DMS153 treated with DMSO at 0.1 percent for 48 hours (cell line): ENCODE measurements at regions not wholly inside any gene's neighbourhood (a gene's known extent, or its start where the extent isn't known, plus 50 kb on each side); places are given as distances from the start of the nearest gene placed in this dataset.

ENCODE experiments used
- DNase-seq: peaks from one replicate; lab custom pipeline; 2025; ENCODE audit not compliant: unreplicated experiment; lab: John Stamatoyannopoulos, UW

GRCh38 chr5:123929055-123929474 is 417.1 kb downstream of the CSNK1G3 start:
- DNase-seq = no peak

- DNase-seq = no peak
These were observed 416.4 kb downstream of the CSNK1G3 start for GRCh38 chr5:123928401-123928800.

GRCh38 chr5:123921193-123921592 is 409.2 kb downstream of the CSNK1G3 start:
- no peak for DNase-seq

GRCh38 chr5:123916345-123917121 is 404.6 kb downstream of the CSNK1G3 start:
- DNase-seq = peak; percentile 0

GRCh38 chr5:123914333-123914732 is 402.4 kb downstream of the CSNK1G3 start:
- no peak for DNase-seq

GRCh38 chr5:123907349-123907748 is 395.4 kb downstream of the CSNK1G3 start:
- no peak for DNase-seq

- no peak for DNase-seq
These were observed 394.8 kb downstream of the CSNK1G3 start for GRCh38 chr5:123906698-123907295.

- no peak for DNase-seq
These were observed 373.1 kb downstream of the CSNK1G3 start for GRCh38 chr5:123885081-123885480.

- no peak for DNase-seq
These were observed 371.0 kb downstream of the CSNK1G3 start for GRCh38 chr5:123882965-123883345.

- no peak for DNase-seq
These were observed 370.5 kb downstream of the CSNK1G3 start for GRCh38 chr5:123882319-123882964.

- DNase-seq = no peak
These were observed 369.8 kb downstream of the CSNK1G3 start for GRCh38 chr5:123881759-123882244.

GRCh38 chr5:123880875-123881274 is 368.9 kb downstream of the CSNK1G3 start:
- no peak for DNase-seq

- no peak for DNase-seq
These were observed 367.1 kb downstream of the CSNK1G3 start for GRCh38 chr5:123879071-123879470.

- DNase-seq = no peak
These were observed 364.4 kb downstream of the CSNK1G3 start for GRCh38 chr5:123876276-123876790.

GRCh38 chr5:123875561-123876275 is 363.7 kb downstream of the CSNK1G3 start:
- no peak for DNase-seq

GRCh38 chr5:123874600-123875201 is 362.7 kb downstream of the CSNK1G3 start:
- DNase-seq = no peak

- DNase-seq = no peak
These were observed 361.9 kb downstream of the CSNK1G3 start for GRCh38 chr5:123873846-123874245.

GRCh38 chr5:123871373-123871772 is 359.4 kb downstream of the CSNK1G3 start:
- no peak for DNase-seq

GRCh38 chr5:123868881-123869280 is 356.9 kb downstream of the CSNK1G3 start:
- DNase-seq = no peak

- DNase-seq = no peak
These were observed 356.3 kb downstream of the CSNK1G3 start for GRCh38 chr5:123868267-123868666.

- no peak for DNase-seq
These were observed 353.7 kb downstream of the CSNK1G3 start for GRCh38 chr5:123865641-123866040.
